ENCODE measurements at regions not wholly inside any gene's neighbourhood (a gene's known extent, or its start where the extent isn't known, plus 50 kb on each side); places are given as distances from the start of the nearest gene placed in this dataset.

DNA sequence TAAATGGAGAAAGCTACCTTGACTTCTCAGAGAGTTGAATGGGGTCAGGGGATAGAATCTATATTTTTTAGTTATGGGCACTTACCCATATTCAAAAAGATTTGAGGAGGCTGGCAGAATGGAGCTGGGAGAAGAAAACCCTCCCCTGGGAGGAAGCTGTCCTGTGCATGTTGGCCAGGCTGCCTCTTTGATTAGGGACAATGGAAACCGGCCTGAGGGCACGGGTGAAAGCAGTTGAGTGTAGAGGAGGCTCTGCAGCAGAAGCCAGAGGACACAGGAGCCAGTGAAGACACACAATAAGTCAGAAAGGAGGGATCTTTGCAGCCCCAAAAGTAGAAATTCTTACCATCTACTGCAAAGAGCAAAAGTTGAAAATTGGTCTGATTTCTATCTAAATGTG, 66.6 kb upstream of the B3GAT1 start:
- Histone ChIP-seq H3K14ac (ENCODE audit: insufficient read length) (no peak overlapping the region), H3K4me1 (replicated peaks in 1 of 4; ENCODE audit: control insufficient read depth in 3 of 4, insufficient read depth in 4 of 4, low read length in 3 of 4) (peaks cover 4 to 18% (median 11%) of the 10 kb centered on the region in 4 experiments), H3K4me3 (ENCODE audit: extremely low read depth in 1 of 4, insufficient read depth in 2 of 4, low read depth in 3 of 4, low read length in 4 of 4) (no peak overlapping the region), H3K9ac (replicated peaks in 1 of 4; ENCODE audit: extremely low read depth in 1 of 4, low read depth in 3 of 4, low read length in 3 of 4) (no peak overlapping the region), H3K79me2 (ENCODE audit: control insufficient read depth in 1 of 2, insufficient read depth in 2 of 2, low read length in 2 of 2) (no peaks in the 10 kb centered on the region), H3K79me1 (ENCODE audit: low read depth, low read length) (no peaks in the 10 kb centered on the region), H2BK120ac (replicated peaks; ENCODE audit: low read depth, low read length) (no peak overlapping the region), H3K4ac (replicated peaks; ENCODE audit: insufficient read length, low read depth, low read length) (no peak overlapping the region), H2AK5ac (ENCODE audit: low read depth, low read length) (no peak overlapping the region), H4K8ac (ENCODE audit: extremely low read depth, insufficient read depth, low read length) (no peak overlapping the region), H2BK12ac (ENCODE audit: low read depth, low read length) (no peak overlapping the region), H4K5ac (ENCODE audit: insufficient read length, low read depth, low read length) (no peak overlapping the region), H3K27me3 (replicated peaks in 1 of 4; ENCODE audit: control insufficient read depth in 3 of 4, extremely low read depth in 1 of 4, insufficient read depth in 3 of 4, low read length in 3 of 4) (no peaks in the 10 kb centered on the region), H3K23ac (ENCODE audit: insufficient read length) (no peak overlapping the region), H2BK20ac (ENCODE audit: low read length) (no peak overlapping the region), H3K27ac (ENCODE audit: low read depth, low read length) (no peak overlapping the region), H3K4me2 (ENCODE audit: insufficient read depth in 1 of 2, low read depth in 2 of 2, low read length in 2 of 2) (no peak overlapping the region), H3K36me3 (ENCODE audit: control insufficient read depth in 2 of 4, insufficient read depth in 4 of 4, low read length in 3 of 4) (no peaks in the 10 kb centered on the region), H3K18ac (ENCODE audit: extremely low read depth, low read length) (no peak overlapping the region), H2BK15ac (ENCODE audit: low read length) (no peak overlapping the region), H4K20me1 (replicated peaks in 1 of 2; ENCODE audit: control insufficient read depth in 1 of 2, insufficient read depth in 2 of 2, low read length in 2 of 2) (peaks cover 2% of the 10 kb centered on the region in 2 experiments), H4K91ac (replicated peaks; ENCODE audit: insufficient read length, low read length) (no peak overlapping the region), H2BK5ac (ENCODE audit: low read depth, low read length) (no peak overlapping the region), H2AFZ (ENCODE audit: low read length) (no peak overlapping the region), H3K56ac (replicated peaks; ENCODE audit: insufficient read length, low read depth, low read length) (no peak overlapping the region), H3K9me3 (ENCODE audit: insufficient read depth in 2 of 2, low read depth in 1 of 2, low read length in 1 of 2) (no peaks in the 10 kb centered on the region), H3K23me2 (ENCODE audit: low read depth, low read length) (no peaks in the 10 kb centered on the region)
- CTCF ChIA-PET (ENCODE audit: partially characterized antibody), result interaction anchor here (0.6 to 2.5 kb wide), 6 partner anchors 10 to 82 kb away, joined by 3 to 9 read pairs (median 3); no protein-coding TSS in a partner anchor
- POLR2A ChIA-PET (ENCODE audit: partially characterized antibody), result no interaction called here
- FAIRE-seq, result no peak
- DNase-seq (ENCODE audit: low read depth in 1 of 2, low spot score in 2 of 2), result no peak
- 88% methylated on average over 2 of the region's 2 CpGs; no CpG with 5 or more reads in 1 of the 2 experiments for WGBS, 2 experiments (ENCODE audit: extremely low coverage in 1 of 2, insufficient coverage in 1 of 2, insufficient read length in 1 of 2, insufficient replicate concordance in 2 of 2, low coverage in 1 of 2, low lambda C conversion rate in 2 of 2, missing lambda C conversion rate in 1 of 2)
- TF ChIP-seq EP300 (IDR thresholded peaks at IDR 0.05; ENCODE audit: borderline replicate concordance in 1 of 2, low read depth in 2 of 2, low read length in 2 of 2) (no peak), SIN3A (conservative IDR thresholded peaks at IDR 0.05 in 1 of 2, IDR thresholded peaks at IDR 0.05 in 1 of 2; ENCODE audit: low read depth in 1 of 2, low read length in 2 of 2) (no peak), CEBPB (IDR thresholded peaks at IDR 0.05; ENCODE audit: low read depth, low read length) (no peak), NANOG (IDR thresholded peaks at IDR 0.05; ENCODE audit: insufficient read depth, low read depth, low read length, poor library complexity, severe bottlenecking) (no peak), ASH2L (IDR thresholded peaks at IDR 0.05; ENCODE audit: low read length) (no peak), BACH1 (IDR thresholded peaks at IDR 0.05; ENCODE audit: low read length) (no peak), EZH2 (IDR thresholded peaks at IDR 0.05; ENCODE audit: low read depth, low read length, severe bottlenecking) (no peak), MAFK (IDR thresholded peaks at IDR 0.05; ENCODE audit: low read depth, low read length) (no peak), PHF8 (conservative IDR thresholded peaks at IDR 0.05; ENCODE audit: low read depth, low read length) (no peak), KDM4A (IDR thresholded peaks at IDR 0.05; ENCODE audit: low read depth, low read length, severe bottlenecking) (no peak), RAD21 (IDR thresholded peaks at IDR 0.05 in 1 of 2, conservative IDR thresholded peaks at IDR 0.05 in 1 of 2; ENCODE audit: low read depth in 2 of 2, low read length in 2 of 2) (no peak), NRF1 (IDR thresholded peaks at IDR 0.05; ENCODE audit: low read depth, low read length) (no peak), ZNF274 (IDR thresholded peaks at IDR 0.05; ENCODE audit: borderline replicate concordance, extremely low read depth, low read length) (no peak), SUZ12 (IDR thresholded peaks at IDR 0.05; ENCODE audit: low read length) (no peak), SP4 (IDR thresholded peaks at IDR 0.05; ENCODE audit: low read length) (no peak)
